AG09319 (cell line): ENCODE measurements at regions not wholly inside any gene's neighbourhood (a gene's known extent, or its start where the extent isn't known, plus 50 kb on each side); places are given as distances from the start of the nearest gene placed in this dataset.

ENCODE experiments used
- DNase-seq: peaks from one replicate; pipeline ENCODE4 v3.0.0-alpha.2; 2010; ENCODE audit warnings: low read depth; ENCODE audit errors: extremely low read depth
- TF ChIP-seq, protein P1 (sequence below): IDR thresholded peaks from 2 replicates; pipeline ENCODE4 v1.5.1; 2011; ENCODE audit warnings: low read depth, mild to moderate bottlenecking, inconsistent platforms, low read length, moderate library complexity

DNA sequence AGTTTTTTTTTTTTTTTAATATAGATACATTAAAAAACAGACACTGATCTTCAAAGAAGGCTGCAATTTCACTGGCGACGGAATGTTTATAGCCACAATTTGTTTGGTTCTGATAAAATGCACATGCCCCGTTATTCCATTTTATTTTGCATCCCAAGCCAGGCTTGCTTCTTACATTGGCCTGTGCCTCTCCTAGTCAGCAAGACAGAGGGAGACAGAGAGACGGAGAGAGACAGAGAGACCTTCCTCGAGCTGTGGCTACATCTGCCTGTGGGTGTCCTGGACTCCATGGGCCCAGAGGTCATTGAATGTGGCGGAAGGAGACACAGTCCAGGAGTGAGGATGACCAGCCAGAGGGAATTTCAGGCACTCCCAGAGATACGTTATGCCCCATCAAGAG, 926.6 kb downstream of the VRK1 start:
- TF ChIP-seq, protein P1, sequence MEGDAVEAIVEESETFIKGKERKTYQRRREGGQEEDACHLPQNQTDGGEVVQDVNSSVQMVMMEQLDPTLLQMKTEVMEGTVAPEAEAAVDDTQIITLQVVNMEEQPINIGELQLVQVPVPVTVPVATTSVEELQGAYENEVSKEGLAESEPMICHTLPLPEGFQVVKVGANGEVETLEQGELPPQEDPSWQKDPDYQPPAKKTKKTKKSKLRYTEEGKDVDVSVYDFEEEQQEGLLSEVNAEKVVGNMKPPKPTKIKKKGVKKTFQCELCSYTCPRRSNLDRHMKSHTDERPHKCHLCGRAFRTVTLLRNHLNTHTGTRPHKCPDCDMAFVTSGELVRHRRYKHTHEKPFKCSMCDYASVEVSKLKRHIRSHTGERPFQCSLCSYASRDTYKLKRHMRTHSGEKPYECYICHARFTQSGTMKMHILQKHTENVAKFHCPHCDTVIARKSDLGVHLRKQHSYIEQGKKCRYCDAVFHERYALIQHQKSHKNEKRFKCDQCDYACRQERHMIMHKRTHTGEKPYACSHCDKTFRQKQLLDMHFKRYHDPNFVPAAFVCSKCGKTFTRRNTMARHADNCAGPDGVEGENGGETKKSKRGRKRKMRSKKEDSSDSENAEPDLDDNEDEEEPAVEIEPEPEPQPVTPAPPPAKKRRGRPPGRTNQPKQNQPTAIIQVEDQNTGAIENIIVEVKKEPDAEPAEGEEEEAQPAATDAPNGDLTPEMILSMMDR: no peak
- no peak for DNase-seq

DNA sequence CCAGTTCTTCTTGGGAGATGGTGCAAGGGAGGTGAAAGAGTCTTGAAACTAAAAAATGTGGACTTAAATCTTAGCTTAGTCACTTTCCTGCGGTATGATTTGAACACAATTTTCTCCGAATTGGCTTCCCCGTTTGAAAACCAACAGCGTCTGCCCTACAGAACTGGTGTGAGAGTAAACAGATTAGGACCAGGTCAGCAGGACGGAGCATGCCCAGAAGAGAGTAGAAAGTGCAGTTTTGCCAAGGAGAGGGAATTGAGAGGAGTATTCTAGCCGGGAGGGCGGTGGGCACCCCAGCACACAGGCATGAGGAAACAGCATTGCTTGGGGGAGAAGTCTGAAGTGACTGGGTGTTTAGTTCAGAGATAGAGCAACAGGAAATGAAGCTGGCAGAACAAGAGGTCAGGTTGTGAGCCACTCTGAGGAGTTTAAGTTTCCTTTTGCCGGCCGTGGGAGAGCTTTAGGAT, 927.1 kb downstream of the VRK1 start:
- DNase-seq: no peak
- TF ChIP-seq, protein P1: no peak

DNA sequence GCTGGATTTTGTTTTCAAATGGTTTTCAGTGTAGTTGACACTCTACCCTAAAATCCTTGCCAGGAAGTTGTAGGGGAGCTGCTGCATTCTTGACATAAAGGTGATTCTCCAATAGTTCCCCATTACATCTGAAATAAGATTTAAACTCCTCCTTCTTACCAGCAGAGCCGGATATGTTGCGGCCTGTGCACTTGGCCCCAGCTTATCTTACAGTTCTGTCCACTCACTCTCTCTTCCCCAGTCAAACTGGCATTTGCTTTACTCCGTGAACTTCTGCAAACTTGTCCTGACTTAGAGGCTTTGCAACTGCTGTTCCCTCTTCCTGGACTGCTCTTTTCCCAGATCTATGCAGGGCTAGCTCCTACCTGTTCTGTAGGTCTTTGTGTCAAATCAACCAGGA, 929.5 kb downstream of the VRK1 start:
- TF ChIP-seq, protein P1: no peak
- DNase-seq: no peak

DNA sequence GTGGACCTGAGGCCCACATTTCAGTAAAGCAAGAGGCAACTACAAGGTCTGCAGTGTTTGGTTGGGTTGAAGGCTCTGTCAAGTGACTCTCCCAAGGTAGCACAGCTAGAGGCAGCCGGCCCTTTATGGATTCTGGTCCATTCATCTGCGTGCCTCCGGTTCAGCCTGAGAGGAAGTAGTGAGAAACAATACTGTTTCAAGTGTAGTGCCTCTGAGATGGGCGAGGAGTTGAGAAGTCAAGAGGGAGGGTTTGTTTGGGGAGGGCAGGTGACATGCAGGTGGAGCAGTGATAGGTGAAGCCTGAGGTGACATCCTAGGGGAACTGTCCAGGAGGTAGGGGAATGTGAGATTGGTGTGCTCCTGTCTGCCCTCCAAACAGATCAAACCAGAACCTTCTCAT, 933.5 kb downstream of the VRK1 start:
- TF ChIP-seq, protein P1: no peak

DNA sequence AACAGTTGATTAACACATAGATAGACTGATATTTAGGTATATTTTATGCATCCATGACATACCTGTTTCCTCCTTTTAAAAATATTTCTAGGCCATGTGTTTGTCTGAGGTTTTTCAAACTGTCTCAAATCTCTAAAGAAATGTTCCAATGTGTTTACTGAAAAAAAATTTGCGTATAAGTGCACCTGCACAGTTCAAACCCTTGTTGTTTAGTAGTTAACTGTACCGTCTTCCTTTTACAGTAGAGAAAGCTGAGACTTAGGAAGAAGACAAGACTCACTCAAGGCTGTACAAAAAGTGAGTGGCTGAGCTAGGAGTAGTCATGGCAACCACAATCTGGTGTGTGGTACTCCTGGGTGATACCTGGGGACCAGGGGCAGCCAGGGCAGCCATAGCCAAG, 934.6 kb downstream of the VRK1 start:
- DNase-seq: no peak
- TF ChIP-seq, protein P1: no peak

More for the DNA sequence above, 933.5 kb downstream of the VRK1 start:
- no peak for DNase-seq

DNA sequence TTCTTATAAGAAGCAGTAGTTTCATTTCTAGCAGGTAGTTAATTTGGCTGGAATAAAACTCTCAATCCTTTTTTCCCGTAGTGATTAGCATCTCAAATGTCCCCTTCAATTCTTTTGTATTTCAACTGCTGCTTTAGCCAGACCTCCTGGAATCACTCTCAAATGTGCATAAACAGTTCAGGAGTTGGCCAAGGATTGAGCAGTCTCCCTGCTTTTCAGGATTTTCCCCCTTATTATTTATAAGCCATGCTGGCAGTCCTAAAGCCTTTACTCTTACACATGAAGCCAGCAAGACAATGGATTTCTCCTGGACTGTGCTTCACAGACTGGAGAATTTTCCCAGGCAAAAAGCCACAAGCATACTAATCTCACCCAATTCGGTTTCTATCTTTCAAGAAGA, 950.1 kb downstream of the VRK1 start:
- TF ChIP-seq, protein P1: no peak
- no peak for DNase-seq

DNA sequence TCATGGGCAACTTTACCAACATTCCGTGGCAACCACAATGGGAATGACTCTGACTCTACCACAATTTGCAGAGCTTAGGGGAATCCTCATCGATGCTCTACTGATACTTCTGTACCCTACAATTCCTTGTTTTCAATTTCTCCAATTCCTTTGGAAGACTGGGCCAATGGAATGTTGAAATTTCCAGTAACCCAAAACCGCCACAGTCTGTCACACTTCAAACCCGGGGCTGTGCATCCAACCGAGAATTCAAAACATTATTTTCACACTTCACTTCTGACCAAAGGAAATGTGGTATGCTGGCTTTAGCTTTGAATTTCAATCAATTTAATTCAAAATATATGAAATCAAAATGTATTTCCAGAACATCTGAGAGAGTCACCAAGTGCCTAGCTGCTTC, 951.4 kb downstream of the VRK1 start:
- TF ChIP-seq, protein P1: no peak
- no peak for DNase-seq
